ENCODE measurements at regions not wholly inside any gene's neighbourhood (a gene's known extent, or its start where the extent isn't known, plus 50 kb on each side); places are given as distances from the start of the nearest gene placed in this dataset.

GRCh38 chr5:66306844-66307315 is 162.8 kb downstream of the SREK1 start:
- TF ChIP-seq CTCF (IDR thresholded peaks at IDR 0.05; ENCODE audit: insufficient read depth, low read depth, low read length), result no peak
- TF ChIP-seq EZH2 (IDR thresholded peaks at IDR 0.05; ENCODE audit: insufficient read depth, low read length), result no peak

All from astrocyte (in vitro differentiated cells and primary cell).